ENCODE measurements at regions not wholly inside any gene's neighbourhood (a gene's known extent, or its start where the extent isn't known, plus 50 kb on each side); places are given as distances from the start of the nearest gene placed in this dataset.

- no peak for DNase-seq (ENCODE audit: low read depth)
Observed at GRCh38 chr3:117519776-117520175, 810.2 kb downstream of the TUSC7 start.

- DNase-seq (ENCODE audit: low read depth) = no peak
Observed at GRCh38 chr3:117520582-117520981, 811.0 kb downstream of the TUSC7 start.

- DNase-seq (ENCODE audit: low read depth) = no peak
Observed at GRCh38 chr3:117523418-117523817, 813.8 kb downstream of the TUSC7 start.

- peak; percentile 16 for DNase-seq (ENCODE audit: low read depth)
Observed at GRCh38 chr3:117524890-117525289, 815.3 kb downstream of the TUSC7 start.

GRCh38 chr3:117526470-117527079, 817.0 kb downstream of the TUSC7 start:
- no peak for DNase-seq (ENCODE audit: low read depth)

GRCh38 chr3:117527346-117527745, 817.8 kb downstream of the TUSC7 start:
- no peak for DNase-seq (ENCODE audit: low read depth)

GRCh38 chr3:117528688-117529087, 819.1 kb downstream of the TUSC7 start:
- DNase-seq (ENCODE audit: low read depth) = no peak

GRCh38 chr3:117531078-117531767, 821.6 kb downstream of the TUSC7 start:
- DNase-seq (ENCODE audit: low read depth) = no peak

GRCh38 chr3:117532268-117532667, 822.7 kb downstream of the TUSC7 start:
- DNase-seq (ENCODE audit: low read depth) = no peak

GRCh38 chr3:117534138-117534537, 824.6 kb downstream of the TUSC7 start:
- DNase-seq (ENCODE audit: low read depth) = no peak

GRCh38 chr3:117536006-117536405, 826.4 kb downstream of the TUSC7 start:
- no peak for DNase-seq (ENCODE audit: low read depth)

- no peak for DNase-seq (ENCODE audit: low read depth)
Observed at GRCh38 chr3:117537949-117538348, 828.4 kb downstream of the TUSC7 start.

- no peak for DNase-seq (ENCODE audit: low read depth)
Observed at GRCh38 chr3:117539729-117540128, 830.1 kb downstream of the TUSC7 start.

GRCh38 chr3:117540597-117540996, 831.0 kb downstream of the TUSC7 start:
- no peak for DNase-seq (ENCODE audit: low read depth)

- no peak for DNase-seq (ENCODE audit: low read depth)
Observed at GRCh38 chr3:117541721-117542120, 832.1 kb downstream of the TUSC7 start.

GRCh38 chr3:117543521-117543920, 833.9 kb downstream of the TUSC7 start:
- no peak for DNase-seq (ENCODE audit: low read depth)

- no peak for DNase-seq (ENCODE audit: low read depth)
Observed at GRCh38 chr3:117545484-117545883, 835.9 kb downstream of the TUSC7 start.

- peak; percentile 47 for DNase-seq (ENCODE audit: low read depth)
Observed at GRCh38 chr3:117547956-117548550, 838.5 kb downstream of the TUSC7 start.

GRCh38 chr3:117548600-117548999, 839.0 kb downstream of the TUSC7 start:
- DNase-seq (ENCODE audit: low read depth) = no peak

- DNase-seq (ENCODE audit: low read depth) = no peak
Observed at GRCh38 chr3:117549716-117550115, 840.1 kb downstream of the TUSC7 start.

GRCh38 chr3:117550766-117551165, 841.2 kb downstream of the TUSC7 start:
- DNase-seq (ENCODE audit: low read depth) = no peak

- no peak for DNase-seq (ENCODE audit: low read depth)
Observed at GRCh38 chr3:117553461-117553860, 843.9 kb downstream of the TUSC7 start.

- no peak for DNase-seq (ENCODE audit: low read depth)
Observed at GRCh38 chr3:117556646-117557407, 847.2 kb downstream of the TUSC7 start.

All from GM04504 (cell line).